ENCODE measurements at regions not wholly inside any gene's neighbourhood (a gene's known extent, or its start where the extent isn't known, plus 50 kb on each side); places are given as distances from the start of the nearest gene placed in this dataset.

DNA sequence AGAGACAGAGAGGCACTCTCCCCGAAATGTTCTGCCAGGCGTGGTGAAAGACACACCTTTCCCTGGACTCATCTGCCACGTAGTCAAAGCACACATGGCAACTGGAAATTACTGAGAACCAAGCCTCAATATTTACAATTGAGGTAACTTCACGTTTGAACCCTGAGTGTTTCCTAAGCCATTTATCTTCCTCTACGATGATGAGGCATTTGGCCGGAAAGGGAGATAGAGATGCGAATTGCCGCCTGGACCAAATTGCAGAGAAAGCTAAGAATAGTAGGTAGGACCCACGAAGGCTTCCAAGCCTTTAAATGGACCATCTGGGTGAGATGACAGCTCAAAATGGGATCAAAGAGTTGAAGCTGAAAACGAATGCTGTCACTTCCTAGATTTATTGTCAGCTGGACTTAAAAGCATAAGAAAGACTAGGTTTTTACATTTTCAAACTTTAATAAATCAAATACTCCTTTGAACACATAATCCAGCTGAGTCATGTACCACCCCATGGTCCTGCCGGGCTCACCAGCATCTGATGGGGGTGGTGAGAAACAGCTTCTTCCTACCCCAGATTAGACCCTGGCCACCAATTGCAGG, 135.6 kb upstream of the LYZL2 start:
- Histone ChIP-seq H3F3A (ENCODE audit: insufficient read depth, low read length) (no peaks in the 10 kb centered on the region), H2AFZ (ENCODE audit: low read length) (no peak overlapping the region), H3K9ac (ENCODE audit: low read length) (no peak overlapping the region), H3K9me3 (replicated peaks; ENCODE audit: insufficient read depth, low read length) (no peaks in the 10 kb centered on the region), H3K4me2 (ENCODE audit: low read depth, low read length) (no peak overlapping the region), H3K4me1 (ENCODE audit: low read length) (no peaks in the 10 kb centered on the region), H4K20me1 (ENCODE audit: insufficient read depth, low read length) (no peaks in the 10 kb centered on the region), H3K9me2 (replicated peaks; ENCODE audit: insufficient read depth, low read length) (no peaks in the 10 kb centered on the region), H3K79me2 (ENCODE audit: low read length) (no peaks in the 10 kb centered on the region), H3K36me3 (replicated peaks; ENCODE audit: insufficient read depth, low read length) (no peaks in the 10 kb centered on the region), H3K27me3 (replicated peaks; ENCODE audit: insufficient read depth, low read length) (no peaks in the 10 kb centered on the region), H3K4me3 (ENCODE audit: low read length) (no peak overlapping the region), H3K27ac (ENCODE audit: low read length) (no peak overlapping the region)
- no peak for DNase-seq
- TF ChIP-seq EZH2 (optimal IDR thresholded peaks at IDR 0.05; ENCODE audit: low read depth, low read length): no peak
- TF ChIP-seq, protein P1, sequence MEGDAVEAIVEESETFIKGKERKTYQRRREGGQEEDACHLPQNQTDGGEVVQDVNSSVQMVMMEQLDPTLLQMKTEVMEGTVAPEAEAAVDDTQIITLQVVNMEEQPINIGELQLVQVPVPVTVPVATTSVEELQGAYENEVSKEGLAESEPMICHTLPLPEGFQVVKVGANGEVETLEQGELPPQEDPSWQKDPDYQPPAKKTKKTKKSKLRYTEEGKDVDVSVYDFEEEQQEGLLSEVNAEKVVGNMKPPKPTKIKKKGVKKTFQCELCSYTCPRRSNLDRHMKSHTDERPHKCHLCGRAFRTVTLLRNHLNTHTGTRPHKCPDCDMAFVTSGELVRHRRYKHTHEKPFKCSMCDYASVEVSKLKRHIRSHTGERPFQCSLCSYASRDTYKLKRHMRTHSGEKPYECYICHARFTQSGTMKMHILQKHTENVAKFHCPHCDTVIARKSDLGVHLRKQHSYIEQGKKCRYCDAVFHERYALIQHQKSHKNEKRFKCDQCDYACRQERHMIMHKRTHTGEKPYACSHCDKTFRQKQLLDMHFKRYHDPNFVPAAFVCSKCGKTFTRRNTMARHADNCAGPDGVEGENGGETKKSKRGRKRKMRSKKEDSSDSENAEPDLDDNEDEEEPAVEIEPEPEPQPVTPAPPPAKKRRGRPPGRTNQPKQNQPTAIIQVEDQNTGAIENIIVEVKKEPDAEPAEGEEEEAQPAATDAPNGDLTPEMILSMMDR (IDR thresholded peaks at IDR 0.05; ENCODE audit: low read length): no peak
- TF ChIP-seq EZH2phosphoT487 (IDR thresholded peaks at IDR 0.05; ENCODE audit: low read length): no peak

DNA sequence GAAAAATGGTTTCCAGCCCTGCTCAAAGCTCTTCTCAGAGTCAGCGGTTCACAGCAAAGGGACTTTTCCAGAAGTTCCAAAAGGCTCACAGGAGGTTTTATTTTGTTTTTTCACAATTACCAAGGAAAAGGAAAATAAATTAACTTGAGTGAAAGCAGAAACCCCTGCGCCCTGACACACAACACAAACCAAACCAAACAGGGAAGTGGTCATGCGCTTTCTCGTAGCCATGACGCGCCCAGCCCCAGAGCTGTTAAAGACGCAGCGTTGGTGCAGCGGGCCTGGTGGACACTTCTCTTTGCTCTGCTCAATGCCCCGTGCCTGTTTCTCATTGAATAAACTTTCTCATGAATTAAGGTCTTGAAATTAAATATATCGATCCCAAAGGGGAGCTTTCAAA, 134.4 kb upstream of the LYZL2 start:
- H3K4me3 ChIP-seq (ENCODE audit: low read length): no peak overlapping the region
- H3K27ac ChIP-seq (ENCODE audit: low read length): no peak overlapping the region
- H3K27me3 ChIP-seq (replicated peaks; ENCODE audit: insufficient read depth, low read length): no peaks in the 10 kb centered on the region
- H3K79me2 ChIP-seq (ENCODE audit: low read length): no peaks in the 10 kb centered on the region
- no peaks in the 10 kb centered on the region for H3K9me3 ChIP-seq (replicated peaks; ENCODE audit: insufficient read depth, low read length)
- no peak overlapping the region for H3K4me2 ChIP-seq (ENCODE audit: low read depth, low read length)
- H3F3A ChIP-seq (ENCODE audit: insufficient read depth, low read length): no peaks in the 10 kb centered on the region
- no peak for TF ChIP-seq EZH2phosphoT487 (IDR thresholded peaks at IDR 0.05; ENCODE audit: low read length)
- TF ChIP-seq, protein P1 (IDR thresholded peaks at IDR 0.05; ENCODE audit: low read length): no peak
- TF ChIP-seq EZH2 (optimal IDR thresholded peaks at IDR 0.05; ENCODE audit: low read depth, low read length): no peak
- H3K9ac ChIP-seq (ENCODE audit: low read length): no peak overlapping the region
- no peak for DNase-seq
- peaks cover 5% of the 10 kb centered on the region; the same call in 1 of the 2 replicates for H3K4me1 ChIP-seq (ENCODE audit: low read length)
- no peaks in the 10 kb centered on the region for H3K9me2 ChIP-seq (replicated peaks; ENCODE audit: insufficient read depth, low read length)
- H3K36me3 ChIP-seq (replicated peaks; ENCODE audit: insufficient read depth, low read length): no peaks in the 10 kb centered on the region
- no peak overlapping the region for H2AFZ ChIP-seq (ENCODE audit: low read length)
- H4K20me1 ChIP-seq (ENCODE audit: insufficient read depth, low read length): no peaks in the 10 kb centered on the region

DNA sequence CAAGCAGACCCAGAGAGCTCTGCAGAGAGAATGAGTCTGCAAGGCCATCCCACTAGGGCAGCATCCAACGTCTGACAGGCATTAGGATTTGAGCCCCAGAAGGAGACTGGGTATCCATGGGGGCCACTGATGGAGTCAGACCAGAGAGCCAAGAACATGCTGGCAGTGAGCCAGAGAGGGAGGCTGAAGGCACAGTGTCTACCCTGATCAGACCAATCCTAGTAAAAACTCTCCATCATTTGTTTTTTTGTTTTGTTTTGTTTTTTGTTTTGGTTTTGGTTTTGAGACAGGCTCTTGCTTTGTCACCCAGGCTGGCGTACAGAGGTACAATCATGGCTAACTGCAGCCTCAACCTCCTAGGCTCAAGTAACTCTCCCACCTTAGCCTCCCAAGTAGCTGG, 133.1 kb upstream of the LYZL2 start:
- no peaks in the 10 kb centered on the region for H3K9me3 ChIP-seq (replicated peaks; ENCODE audit: insufficient read depth, low read length)
- peak overlapping the region; percentile 20; the same call in 1 of the 2 replicates for H3K4me2 ChIP-seq (ENCODE audit: low read depth, low read length)
- H2AFZ ChIP-seq (ENCODE audit: low read length): peak overlapping the region; percentile 58
- TF ChIP-seq EZH2phosphoT487 (IDR thresholded peaks at IDR 0.05; ENCODE audit: low read length): no peak
- no peak overlapping the region for H3K27ac ChIP-seq (ENCODE audit: low read length)
- no peak overlapping the region for H3K4me3 ChIP-seq (ENCODE audit: low read length)
- no peaks in the 10 kb centered on the region for H3F3A ChIP-seq (ENCODE audit: insufficient read depth, low read length)
- H3K36me3 ChIP-seq (replicated peaks; ENCODE audit: insufficient read depth, low read length): no peaks in the 10 kb centered on the region
- no peak for DNase-seq
- no peaks in the 10 kb centered on the region for H3K9me2 ChIP-seq (replicated peaks; ENCODE audit: insufficient read depth, low read length)
- H3K27me3 ChIP-seq (replicated peaks; ENCODE audit: insufficient read depth, low read length): no peaks in the 10 kb centered on the region
- no peak overlapping the region for H3K9ac ChIP-seq (ENCODE audit: low read length)
- peaks cover 5% of the 10 kb centered on the region; the same call in 1 of the 2 replicates for H3K4me1 ChIP-seq (ENCODE audit: low read length)
- H3K79me2 ChIP-seq (ENCODE audit: low read length): no peaks in the 10 kb centered on the region
- no peaks in the 10 kb centered on the region for H4K20me1 ChIP-seq (ENCODE audit: insufficient read depth, low read length)

DNA sequence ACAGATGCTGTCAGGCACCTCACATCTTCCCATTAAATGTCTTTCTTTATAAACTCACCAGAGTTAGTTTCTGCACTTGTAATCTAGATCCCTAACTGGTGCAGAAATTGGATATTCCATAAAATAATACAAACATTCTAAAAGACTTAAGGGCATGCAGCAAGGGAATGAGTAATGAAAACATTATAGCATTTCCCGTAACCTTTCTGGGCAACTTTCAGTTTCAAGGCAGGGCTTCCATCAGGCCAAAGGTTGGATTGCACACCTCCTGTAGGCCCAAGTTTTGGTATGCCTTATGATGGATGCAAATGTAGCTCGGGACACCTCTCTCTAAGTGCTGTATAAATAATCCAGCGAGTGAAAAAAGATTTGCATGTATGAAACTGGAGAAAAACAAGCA, 129.9 kb upstream of the LYZL2 start:
- Histone ChIP-seq H3F3A (ENCODE audit: insufficient read depth, low read length) (no peaks in the 10 kb centered on the region), H3K27ac (ENCODE audit: low read length) (no peak overlapping the region), H2AFZ (ENCODE audit: low read length) (no peak overlapping the region), H3K9me3 (replicated peaks; ENCODE audit: insufficient read depth, low read length) (no peaks in the 10 kb centered on the region), H3K9me2 (replicated peaks; ENCODE audit: insufficient read depth, low read length) (no peaks in the 10 kb centered on the region), H3K9ac (ENCODE audit: low read length) (no peak overlapping the region), H3K79me2 (ENCODE audit: low read length) (no peaks in the 10 kb centered on the region), H3K4me2 (ENCODE audit: low read depth, low read length) (no peak overlapping the region), H3K4me1 (ENCODE audit: low read length) (peaks cover 5% of the 10 kb centered on the region; the same call in 1 of the 2 replicates), H3K4me3 (ENCODE audit: low read length) (no peak overlapping the region), H3K27me3 (replicated peaks; ENCODE audit: insufficient read depth, low read length) (no peaks in the 10 kb centered on the region), H4K20me1 (ENCODE audit: insufficient read depth, low read length) (no peaks in the 10 kb centered on the region), H3K36me3 (replicated peaks; ENCODE audit: insufficient read depth, low read length) (no peaks in the 10 kb centered on the region)
- DNase-seq: peak; percentile 24
- no peak for TF ChIP-seq EZH2 (optimal IDR thresholded peaks at IDR 0.05; ENCODE audit: low read depth, low read length)
- TF ChIP-seq EZH2phosphoT487 (IDR thresholded peaks at IDR 0.05; ENCODE audit: low read length): no peak
- TF ChIP-seq, protein P1 (IDR thresholded peaks at IDR 0.05; ENCODE audit: low read length): no peak
